SK-N-SH (cell line): ENCODE measurements at regions not wholly inside any gene's neighbourhood (a gene's known extent, or its start where the extent isn't known, plus 50 kb on each side); places are given as distances from the start of the nearest gene placed in this dataset.

Experiments used
- CTCF ChIA-PET: fragments of 300-600, 350-600 bp; formaldehyde crosslinking; extraction: SDS; loops from one replicate; lab custom pipeline; 2021; lab: Yijun Ruan, JAX
- POLR2A ChIA-PET: fragments of 350-600 bp; sonication (Branson Sonifier 250); formaldehyde crosslinking; extraction: SDS; loops from one replicate; lab custom pipeline; 2020; ENCODE audit warnings: antibody characterized with exemption, inconsistent platforms; lab: Yijun Ruan, JAX
- DNase-seq: peaks from one replicate; pipeline ENCODE4 v3.0.0; 2012
- H2AFZ ChIP-seq: fragments of 200-600 bp; sonication (generic); 2 replicates; pipeline ENCODE4 v1.8.1; 2016; ENCODE audit warnings: antibody characterized with exemption, mild to moderate bottlenecking, low read depth
- H3F3A ChIP-seq: fragments of 200-600 bp; sonication (generic); replicated peaks from 2 replicates; pipeline ENCODE3; 2016; ENCODE audit warnings: antibody characterized with exemption, mild to moderate bottlenecking; ENCODE audit not compliant: insufficient read depth
- H3K27ac ChIP-seq, 2 experiments: fragments of 200-500 bp in 1 of 2; fragments of 200-600 bp in 1 of 2; sonication (Bioruptor generic) in 1 of 2; sonication (generic), shearing (Covaris generic) in 1 of 2; 2 replicates each; pipeline versions ENCODE4 v1.5.1 to v1.6.1; 2014 to 2016; ENCODE audit warnings: low read depth in 2 of 2, inconsistent platforms in 1 of 2, low read length in 1 of 2, mild to moderate bottlenecking in 1 of 2, mixed read lengths in 1 of 2
- H3K27me3 ChIP-seq: fragments of 200-600 bp; sonication (generic), shearing (Covaris generic); 2 replicates; pipeline ENCODE4 v1.6.1; 2016; ENCODE audit warnings: mixed run types; ENCODE audit not compliant: insufficient read depth
- H3K36me3 ChIP-seq, 2 experiments: fragments of 200-500 bp in 1 of 2; fragments of 200-600 bp in 1 of 2; sonication (Bioruptor generic) in 1 of 2; sonication (generic) in 1 of 2; replicated peaks in 1 of 2; 2 replicates each; pipeline versions ENCODE3 to v1.5.1; 2014 to 2016; ENCODE audit warnings: low read length in 1 of 2, mild to moderate bottlenecking in 1 of 2; ENCODE audit not compliant: insufficient read depth in 2 of 2, control insufficient read depth in 1 of 2
- H3K4me1 ChIP-seq, 2 experiments: fragments of 200-500 bp in 1 of 2; fragments of 200-600 bp in 1 of 2; sonication (Bioruptor generic) in 1 of 2; sonication (generic), shearing (Covaris generic) in 1 of 2; 2 replicates each; pipeline versions ENCODE4 v1.5.1 to v1.6.1; 2014 to 2016; ENCODE audit warnings: low read depth in 1 of 2, low read length in 1 of 2, mixed run types in 1 of 2; ENCODE audit not compliant: insufficient read depth in 2 of 2, control insufficient read depth in 1 of 2
- H3K4me2 ChIP-seq: fragments of 200-600 bp; sonication (generic), shearing (Covaris generic); 2 replicates; pipeline ENCODE4 v1.6.1; 2017; ENCODE audit warnings: mixed run types
- H3K4me3 ChIP-seq, 2 experiments: fragments of 200-500 bp in 1 of 2; fragments of 200-600 bp in 1 of 2; sonication (Bioruptor generic) in 1 of 2; sonication (generic), shearing (Covaris generic) in 1 of 2; 2 replicates each; pipeline versions ENCODE4 v1.5.1 to v1.8.1; 2014 to 2016; ENCODE audit warnings: low read depth in 2 of 2, inconsistent platforms in 1 of 2, low read length in 1 of 2, mild to moderate bottlenecking in 1 of 2, mixed read lengths in 1 of 2, moderate library complexity in 1 of 2
- H3K79me2 ChIP-seq: fragments of 200-600 bp; sonication (generic); 2 replicates; pipeline ENCODE4 v1.8.1; 2017; ENCODE audit warnings: mild to moderate bottlenecking; ENCODE audit not compliant: insufficient read depth
- H3K9ac ChIP-seq: fragments of 200-600 bp; sonication (generic); 2 replicates; pipeline ENCODE4 v1.6.1; 2017; ENCODE audit warnings: mixed run types
- H3K9me2 ChIP-seq: fragments of 200-600 bp; sonication (generic); 2 replicates; pipeline ENCODE4 v1.6.1; 2017; ENCODE audit warnings: mixed run types
- H3K9me3 ChIP-seq: fragments of 200-600 bp; sonication (generic); 2 replicates; pipeline ENCODE4 v1.6.1; 2017; ENCODE audit warnings: mixed run types, mild to moderate bottlenecking, moderate library complexity
- H4K20me1 ChIP-seq: fragments of 200-600 bp; sonication (generic); 2 replicates; pipeline ENCODE4 v1.6.1; 2017; ENCODE audit warnings: mild to moderate bottlenecking, mixed run types; ENCODE audit not compliant: insufficient read depth
- CHD2 ChIP-seq: fragments of 150-350 bp; IDR thresholded peaks from 2 replicates; pipeline ENCODE4 v1.6.1; 2018; ENCODE audit warnings: low read length; ENCODE audit not compliant: partially characterized antibody
- EP300 ChIP-seq, 2 experiments: IDR thresholded peaks; 2 replicates each; pipeline versions ENCODE4 v1.4.0 to v1.6.1; 2012; ENCODE audit warnings: borderline replicate concordance in 1 of 2, low read depth in 1 of 2, low read length in 1 of 2
- FOSL2 ChIP-seq: IDR thresholded peaks from 2 replicates; pipeline ENCODE4 v1.4.0; 2012; ENCODE audit warnings: low read depth, mild to moderate bottlenecking, moderate library complexity, borderline replicate concordance
- NFIC ChIP-seq: IDR thresholded peaks from 2 replicates; pipeline ENCODE4 v1.4.0; 2012; ENCODE audit warnings: borderline replicate concordance
- NRF1 ChIP-seq: IDR thresholded peaks from 2 replicates; pipeline ENCODE4 v1.6.1; 2012; ENCODE audit warnings: low read depth, mild to moderate bottlenecking, low read length
- RCOR1 ChIP-seq: fragments of 150-350 bp; IDR thresholded peaks from 2 replicates; pipeline ENCODE4 v1.6.1; 2017; ENCODE audit warnings: antibody characterized with exemption, low read length
- SMC3 ChIP-seq: IDR thresholded peaks from 2 replicates; pipeline ENCODE4 v1.6.1; 2012; ENCODE audit warnings: low read depth, low read length, improper control_type of control experiment
- TAF1 ChIP-seq: IDR thresholded peaks from 2 replicates; pipeline ENCODE4 v1.6.1; 2012; ENCODE audit warnings: low read depth, mild to moderate bottlenecking, low read length, moderate library complexity, borderline replicate concordance
- YY1 ChIP-seq: IDR thresholded peaks from 2 replicates; pipeline ENCODE4 v1.4.0; 2012; ENCODE audit warnings: low read depth, mild to moderate bottlenecking
- WGBS: methylation state at CpG from one replicate; pipeline ENCODE4 v1.1.6; 2017; ENCODE audit warnings: low lambda C conversion rate; 5-methylcytosine and 5-hydroxymethylcytosine counted together
- TF ChIP-seq, protein P1 (sequence below): IDR thresholded peaks from 2 replicates; pipeline ENCODE4 v1.4.0; 2012; ENCODE audit warnings: low read depth
- TF ChIP-seq, protein P2 (sequence below): IDR thresholded peaks from 2 replicates; pipeline ENCODE4 v1.4.0; 2012; ENCODE audit warnings: low read depth, borderline replicate concordance
- TF ChIP-seq, protein P3 (sequence below): IDR thresholded peaks from 2 replicates; pipeline ENCODE4; 2012
- TF ChIP-seq, protein P4 (sequence below): IDR thresholded peaks from 2 replicates; pipeline ENCODE4 v1.4.0; 2012; ENCODE audit warnings: low read depth, borderline replicate concordance
- TF ChIP-seq, protein P5 (sequence below): fragments of 150-350 bp; IDR thresholded peaks from 2 replicates; pipeline ENCODE4 v1.6.1; 2017; ENCODE audit warnings: antibody characterized with exemption, low read length, low read depth, borderline replicate concordance
- TF ChIP-seq, protein P6 (sequence below): IDR thresholded peaks from 2 replicates; pipeline ENCODE4 v1.6.1; 2012; ENCODE audit warnings: mild to moderate bottlenecking, low read depth, low read length, moderate library complexity

DNA sequence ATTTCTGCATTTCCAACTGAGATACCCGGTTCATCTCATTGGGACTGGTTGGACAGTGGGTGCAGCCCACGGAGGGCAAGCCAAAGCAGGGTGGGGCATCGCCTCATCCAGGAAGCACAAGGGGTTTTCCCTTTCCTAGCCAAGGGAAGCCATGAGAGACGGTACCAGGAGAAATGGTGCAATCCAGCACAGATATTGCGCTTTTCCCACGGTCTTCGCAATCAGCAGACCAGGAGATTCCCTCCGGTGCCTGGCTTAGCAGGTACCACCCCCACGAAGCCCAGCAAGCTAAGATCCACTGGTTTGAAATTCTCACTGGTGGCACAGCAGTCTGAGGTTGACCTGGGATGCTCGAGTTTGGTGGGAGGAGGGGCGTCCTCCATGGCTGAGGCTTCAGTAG lies 527.0 kb downstream of the TLE1 start:
- no peak for DNase-seq
- H4K20me1 ChIP-seq: no peaks in the 10 kb centered on the region
- WGBS: 45% methylated on average over 7 of the region's 11 CpGs
- H3K79me2 ChIP-seq: no peaks in the 10 kb centered on the region
- H3K9ac ChIP-seq: no peak overlapping the region
- TF ChIP-seq CHD2 (no peak), NFIC (no peak), YY1 (no peak)
- TF ChIP-seq, protein P1, sequence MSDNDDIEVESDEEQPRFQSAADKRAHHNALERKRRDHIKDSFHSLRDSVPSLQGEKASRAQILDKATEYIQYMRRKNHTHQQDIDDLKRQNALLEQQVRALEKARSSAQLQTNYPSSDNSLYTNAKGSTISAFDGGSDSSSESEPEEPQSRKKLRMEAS: no peak
- TF ChIP-seq, protein P2, sequence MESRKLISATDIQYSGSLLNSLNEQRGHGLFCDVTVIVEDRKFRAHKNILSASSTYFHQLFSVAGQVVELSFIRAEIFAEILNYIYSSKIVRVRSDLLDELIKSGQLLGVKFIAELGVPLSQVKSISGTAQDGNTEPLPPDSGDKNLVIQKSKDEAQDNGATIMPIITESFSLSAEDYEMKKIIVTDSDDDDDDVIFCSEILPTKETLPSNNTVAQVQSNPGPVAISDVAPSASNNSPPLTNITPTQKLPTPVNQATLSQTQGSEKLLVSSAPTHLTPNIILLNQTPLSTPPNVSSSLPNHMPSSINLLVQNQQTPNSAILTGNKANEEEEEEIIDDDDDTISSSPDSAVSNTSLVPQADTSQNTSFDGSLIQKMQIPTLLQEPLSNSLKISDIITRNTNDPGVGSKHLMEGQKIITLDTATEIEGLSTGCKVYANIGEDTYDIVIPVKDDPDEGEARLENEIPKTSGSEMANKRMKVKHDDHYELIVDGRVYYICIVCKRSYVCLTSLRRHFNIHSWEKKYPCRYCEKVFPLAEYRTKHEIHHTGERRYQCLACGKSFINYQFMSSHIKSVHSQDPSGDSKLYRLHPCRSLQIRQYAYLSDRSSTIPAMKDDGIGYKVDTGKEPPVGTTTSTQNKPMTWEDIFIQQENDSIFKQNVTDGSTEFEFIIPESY: no peak
- TF ChIP-seq, protein P3, sequence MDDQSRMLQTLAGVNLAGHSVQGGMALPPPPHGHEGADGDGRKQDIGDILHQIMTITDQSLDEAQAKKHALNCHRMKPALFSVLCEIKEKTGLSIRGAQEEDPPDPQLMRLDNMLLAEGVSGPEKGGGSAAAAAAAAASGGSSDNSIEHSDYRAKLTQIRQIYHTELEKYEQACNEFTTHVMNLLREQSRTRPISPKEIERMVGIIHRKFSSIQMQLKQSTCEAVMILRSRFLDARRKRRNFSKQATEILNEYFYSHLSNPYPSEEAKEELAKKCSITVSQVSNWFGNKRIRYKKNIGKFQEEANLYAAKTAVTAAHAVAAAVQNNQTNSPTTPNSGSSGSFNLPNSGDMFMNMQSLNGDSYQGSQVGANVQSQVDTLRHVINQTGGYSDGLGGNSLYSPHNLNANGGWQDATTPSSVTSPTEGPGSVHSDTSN: no peak
- TF ChIP-seq, all 33 proteins: peak for 0
- Histone ChIP-seq H3K4me1 (no peaks in the 10 kb centered on the region), H3K27me3 (no peaks in the 10 kb centered on the region), H3K27ac (no peak overlapping the region), H3K9me2 (no peaks in the 10 kb centered on the region), H3K36me3 (no peaks in the 10 kb centered on the region), H3K4me3 (no peak overlapping the region), H3K9me3 (no peaks in the 10 kb centered on the region), H3F3A (no peaks in the 10 kb centered on the region), H3K4me2 (no peak overlapping the region), H2AFZ (no peak overlapping the region)
- ChIA-PET POLR2A (no interaction called here), CTCF (no interaction called here)

DNA sequence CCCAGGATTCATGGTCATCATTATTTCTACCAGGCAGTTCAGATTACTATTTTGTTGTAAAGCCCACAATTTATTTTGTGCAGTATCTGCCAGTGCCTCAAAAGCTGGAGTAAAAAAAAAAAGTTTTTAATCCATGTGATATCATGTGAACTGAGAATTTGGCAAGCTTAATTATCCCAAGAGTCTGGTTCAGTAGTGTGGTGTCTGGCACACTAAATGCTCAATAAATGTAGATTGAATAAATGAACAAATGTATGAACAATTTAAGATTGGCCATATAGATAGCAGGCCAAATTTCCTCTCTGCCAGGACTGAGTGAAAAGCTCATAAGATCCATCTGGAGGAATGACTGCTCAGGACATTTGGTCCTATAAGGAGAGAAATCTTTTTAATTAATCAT lies 533.0 kb downstream of the TLE1 start:
- H3K4me1 ChIP-seq: no peaks in the 10 kb centered on the region
- H3K36me3 ChIP-seq: no peaks in the 10 kb centered on the region
- no peaks in the 10 kb centered on the region for H3F3A ChIP-seq
- ChIA-PET POLR2A (no interaction called here), CTCF (interaction anchor here (1.5 kb wide), 1 partner anchor 15 kb away, joined by 4 read pairs; no protein-coding TSS in a partner anchor)
- H3K9me2 ChIP-seq: no peaks in the 10 kb centered on the region
- no peak overlapping the region for H3K27ac ChIP-seq
- no peak overlapping the region for H2AFZ ChIP-seq
- no peak overlapping the region for H3K9ac ChIP-seq
- H3K79me2 ChIP-seq: no peaks in the 10 kb centered on the region
- TF ChIP-seq NRF1 (no peak), FOSL2 (no peak), RCOR1 (no peak), TAF1 (no peak), EP300 (IDR thresholded peaks at IDR 0.05; ENCODE audit: borderline replicate concordance in 1 of 2, low read depth in 1 of 2, low read length in 1 of 2) (no peak), SMC3 (no peak)
- TF ChIP-seq, protein P4, sequence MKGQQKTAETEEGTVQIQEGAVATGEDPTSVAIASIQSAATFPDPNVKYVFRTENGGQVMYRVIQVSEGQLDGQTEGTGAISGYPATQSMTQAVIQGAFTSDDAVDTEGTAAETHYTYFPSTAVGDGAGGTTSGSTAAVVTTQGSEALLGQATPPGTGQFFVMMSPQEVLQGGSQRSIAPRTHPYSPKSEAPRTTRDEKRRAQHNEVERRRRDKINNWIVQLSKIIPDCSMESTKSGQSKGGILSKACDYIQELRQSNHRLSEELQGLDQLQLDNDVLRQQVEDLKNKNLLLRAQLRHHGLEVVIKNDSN: no peak
- TF ChIP-seq, protein P5, sequence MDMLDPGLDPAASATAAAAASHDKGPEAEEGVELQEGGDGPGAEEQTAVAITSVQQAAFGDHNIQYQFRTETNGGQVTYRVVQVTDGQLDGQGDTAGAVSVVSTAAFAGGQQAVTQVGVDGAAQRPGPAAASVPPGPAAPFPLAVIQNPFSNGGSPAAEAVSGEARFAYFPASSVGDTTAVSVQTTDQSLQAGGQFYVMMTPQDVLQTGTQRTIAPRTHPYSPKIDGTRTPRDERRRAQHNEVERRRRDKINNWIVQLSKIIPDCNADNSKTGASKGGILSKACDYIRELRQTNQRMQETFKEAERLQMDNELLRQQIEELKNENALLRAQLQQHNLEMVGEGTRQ: no peak
- TF ChIP-seq, protein P6, sequence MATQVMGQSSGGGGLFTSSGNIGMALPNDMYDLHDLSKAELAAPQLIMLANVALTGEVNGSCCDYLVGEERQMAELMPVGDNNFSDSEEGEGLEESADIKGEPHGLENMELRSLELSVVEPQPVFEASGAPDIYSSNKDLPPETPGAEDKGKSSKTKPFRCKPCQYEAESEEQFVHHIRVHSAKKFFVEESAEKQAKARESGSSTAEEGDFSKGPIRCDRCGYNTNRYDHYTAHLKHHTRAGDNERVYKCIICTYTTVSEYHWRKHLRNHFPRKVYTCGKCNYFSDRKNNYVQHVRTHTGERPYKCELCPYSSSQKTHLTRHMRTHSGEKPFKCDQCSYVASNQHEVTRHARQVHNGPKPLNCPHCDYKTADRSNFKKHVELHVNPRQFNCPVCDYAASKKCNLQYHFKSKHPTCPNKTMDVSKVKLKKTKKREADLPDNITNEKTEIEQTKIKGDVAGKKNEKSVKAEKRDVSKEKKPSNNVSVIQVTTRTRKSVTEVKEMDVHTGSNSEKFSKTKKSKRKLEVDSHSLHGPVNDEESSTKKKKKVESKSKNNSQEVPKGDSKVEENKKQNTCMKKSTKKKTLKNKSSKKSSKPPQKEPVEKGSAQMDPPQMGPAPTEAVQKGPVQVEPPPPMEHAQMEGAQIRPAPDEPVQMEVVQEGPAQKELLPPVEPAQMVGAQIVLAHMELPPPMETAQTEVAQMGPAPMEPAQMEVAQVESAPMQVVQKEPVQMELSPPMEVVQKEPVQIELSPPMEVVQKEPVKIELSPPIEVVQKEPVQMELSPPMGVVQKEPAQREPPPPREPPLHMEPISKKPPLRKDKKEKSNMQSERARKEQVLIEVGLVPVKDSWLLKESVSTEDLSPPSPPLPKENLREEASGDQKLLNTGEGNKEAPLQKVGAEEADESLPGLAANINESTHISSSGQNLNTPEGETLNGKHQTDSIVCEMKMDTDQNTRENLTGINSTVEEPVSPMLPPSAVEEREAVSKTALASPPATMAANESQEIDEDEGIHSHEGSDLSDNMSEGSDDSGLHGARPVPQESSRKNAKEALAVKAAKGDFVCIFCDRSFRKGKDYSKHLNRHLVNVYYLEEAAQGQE: no peak
- no peak for DNase-seq
- no peaks in the 10 kb centered on the region for H3K9me3 ChIP-seq
- no peaks in the 10 kb centered on the region for H4K20me1 ChIP-seq
- H3K27me3 ChIP-seq: no peaks in the 10 kb centered on the region
- H3K4me2 ChIP-seq: no peak overlapping the region
- no peak overlapping the region for H3K4me3 ChIP-seq
